ENCODE measurements at regions not wholly inside any gene's neighbourhood (a gene's known extent, or its start where the extent isn't known, plus 50 kb on each side); places are given as distances from the start of the nearest gene placed in this dataset.

GRCh38 chr9:82457891-82458290, 469.3 kb downstream of the SPATA31D1 start:
- DNase-seq = no peak

GRCh38 chr9:82458296-82458695, 469.7 kb downstream of the SPATA31D1 start:
- DNase-seq = no peak

- no peak for DNase-seq
These were observed 478.2 kb downstream of the SPATA31D1 start for GRCh38 chr9:82466616-82467260.

GRCh38 chr9:82467436-82467835, 478.9 kb downstream of the SPATA31D1 start:
- DNase-seq = no peak

- DNase-seq = no peak
These were observed 485.7 kb downstream of the SPATA31D1 start for GRCh38 chr9:82474235-82474634.

- DNase-seq = no peak
These were observed 487.2 kb downstream of the SPATA31D1 start for GRCh38 chr9:82475584-82476301.

- no peak for DNase-seq
These were observed 492.3 kb downstream of the SPATA31D1 start for GRCh38 chr9:82480921-82481320.

GRCh38 chr9:82487935-82488312, 499.4 kb downstream of the SPATA31D1 start:
- DNase-seq = no peak

GRCh38 chr9:82488313-82489200, 500.0 kb downstream of the SPATA31D1 start:
- DNase-seq = peak; percentile 97

GRCh38 chr9:82489201-82489821, 500.7 kb downstream of the SPATA31D1 start:
- DNase-seq = no peak

GRCh38 chr9:82490019-82490499, 501.5 kb downstream of the SPATA31D1 start:
- DNase-seq = peak; percentile 84

- DNase-seq = peak; percentile 36
These were observed 502.2 kb downstream of the SPATA31D1 start for GRCh38 chr9:82490821-82491220.

GRCh38 chr9:82491604-82492003, 503.0 kb downstream of the SPATA31D1 start:
- DNase-seq = peak; percentile 31

- DNase-seq = no peak
These were observed 503.7 kb downstream of the SPATA31D1 start for GRCh38 chr9:82492274-82492673.

- DNase-seq = no peak
These were observed 507.6 kb downstream of the SPATA31D1 start for GRCh38 chr9:82495884-82496777.

GRCh38 chr9:82498541-82499317, 510.2 kb downstream of the SPATA31D1 start:
- DNase-seq = no peak

- no peak for DNase-seq
These were observed 510.8 kb downstream of the SPATA31D1 start for GRCh38 chr9:82499337-82499736.

- no peak for DNase-seq
These were observed 516.0 kb downstream of the SPATA31D1 start for GRCh38 chr9:82504620-82505019.

- DNase-seq = no peak
These were observed 523.1 kb downstream of the SPATA31D1 start for GRCh38 chr9:82511626-82512025.

GRCh38 chr9:82512728-82513127, 524.2 kb downstream of the SPATA31D1 start:
- no peak for DNase-seq

GRCh38 chr9:82513242-82513751, 524.7 kb downstream of the SPATA31D1 start:
- peak; percentile 79 for DNase-seq

Measured in fibroblast of upper back skin (primary cell).